ENCODE measurements at regions not wholly inside any gene's neighbourhood (a gene's known extent, or its start where the extent isn't known, plus 50 kb on each side); places are given as distances from the start of the nearest gene placed in this dataset.

DNA sequence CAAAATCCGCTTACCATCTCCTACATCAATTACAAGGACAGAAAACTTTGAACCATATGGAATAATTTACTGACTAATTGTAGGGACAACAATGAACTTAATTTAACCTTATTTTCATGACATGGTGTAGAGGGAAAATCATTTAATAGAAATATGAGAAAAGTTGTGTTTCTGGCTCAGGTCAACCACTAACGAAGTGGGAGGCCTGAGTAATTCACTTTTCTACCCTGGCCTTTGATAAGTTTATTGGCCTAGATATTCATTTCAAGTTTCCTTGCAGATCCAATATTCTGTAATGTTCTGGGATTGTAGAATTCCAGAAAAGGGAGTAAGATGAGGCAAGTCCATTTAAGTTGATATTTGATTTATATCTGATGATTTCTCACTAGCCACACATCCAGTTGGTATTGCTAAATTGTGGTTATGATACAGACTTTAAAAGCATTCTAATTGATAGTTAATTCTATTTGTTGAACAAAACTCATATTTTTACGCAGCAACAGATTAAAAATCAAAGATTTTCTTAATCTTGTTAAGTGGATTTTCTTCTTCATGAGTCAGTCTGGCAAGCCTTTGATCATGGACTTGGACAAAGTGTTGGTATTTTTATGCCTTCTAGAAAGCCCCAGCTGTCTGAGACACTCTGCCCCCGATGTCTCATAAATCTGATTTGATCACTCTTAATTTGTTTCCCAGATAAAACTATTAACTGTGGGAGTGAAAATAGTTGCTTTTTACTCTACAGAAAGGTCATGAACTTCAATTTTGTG is 336.5 kb downstream of the TMEM135 start:
- no peak for ATAC-seq
- Histone ChIP-seq H3K4me1 (ENCODE audit: low read depth) (no peaks in the 10 kb centered on the region), H3K9me3 (no peaks in the 10 kb centered on the region), H3K36me3 (ENCODE audit: low read depth) (no peaks in the 10 kb centered on the region), H3K4me3 (no peak overlapping the region)
- DNase-seq = no peak
- intact Hi-C loops (cut with DNase I, micrococcal nuclease) = no loop called here
- TF ChIP-seq, protein P1, sequence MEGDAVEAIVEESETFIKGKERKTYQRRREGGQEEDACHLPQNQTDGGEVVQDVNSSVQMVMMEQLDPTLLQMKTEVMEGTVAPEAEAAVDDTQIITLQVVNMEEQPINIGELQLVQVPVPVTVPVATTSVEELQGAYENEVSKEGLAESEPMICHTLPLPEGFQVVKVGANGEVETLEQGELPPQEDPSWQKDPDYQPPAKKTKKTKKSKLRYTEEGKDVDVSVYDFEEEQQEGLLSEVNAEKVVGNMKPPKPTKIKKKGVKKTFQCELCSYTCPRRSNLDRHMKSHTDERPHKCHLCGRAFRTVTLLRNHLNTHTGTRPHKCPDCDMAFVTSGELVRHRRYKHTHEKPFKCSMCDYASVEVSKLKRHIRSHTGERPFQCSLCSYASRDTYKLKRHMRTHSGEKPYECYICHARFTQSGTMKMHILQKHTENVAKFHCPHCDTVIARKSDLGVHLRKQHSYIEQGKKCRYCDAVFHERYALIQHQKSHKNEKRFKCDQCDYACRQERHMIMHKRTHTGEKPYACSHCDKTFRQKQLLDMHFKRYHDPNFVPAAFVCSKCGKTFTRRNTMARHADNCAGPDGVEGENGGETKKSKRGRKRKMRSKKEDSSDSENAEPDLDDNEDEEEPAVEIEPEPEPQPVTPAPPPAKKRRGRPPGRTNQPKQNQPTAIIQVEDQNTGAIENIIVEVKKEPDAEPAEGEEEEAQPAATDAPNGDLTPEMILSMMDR (IDR thresholded peaks at IDR 0.05) = no peak
